CD4-positive, alpha-beta T cell (primary cell): ENCODE measurements at regions not wholly inside any gene's neighbourhood (a gene's known extent, or its start where the extent isn't known, plus 50 kb on each side); places are given as distances from the start of the nearest gene placed in this dataset.
"Not testable (repeated sequence)": the region's sequence is repeated elsewhere in the genome, so short reads cannot be mapped to it uniquely, and the experiment has no call there.

Source experiments
- ATAC-seq: fragments of 200-7000 bp; cut with Tn5 transposase; one replicate; pipeline ENCODE4 v1.10.0; 2022; ENCODE audit warnings: mild to moderate bottlenecking; ENCODE audit not compliant: poor library complexity
- CTCF ChIA-PET: fragments of 350-600 bp; sonication (Branson Sonifier 250); formaldehyde crosslinking; loops from one replicate; lab custom pipeline; 2021; ENCODE audit warnings: antibody characterized with exemption, inconsistent platforms; lab: Charles Lee
- POLR2A ChIA-PET: fragments of 350-600 bp; sonication (Branson Sonifier 250); formaldehyde crosslinking; loops from one replicate; lab custom pipeline; 2021; ENCODE audit warnings: antibody characterized with exemption, inconsistent platforms; lab: Charles Lee
- DNase-seq, 14 experiments: peaks; one replicate each; pipeline ENCODE4 v3.0.0-alpha.2; 2013 to 2020; ENCODE audit warnings: mixed read lengths in 2 of 14
- H3K27ac ChIP-seq, 2 donors: one replicate each; pipeline versions ENCODE4 v1.5.1 to v1.7.0; 2013; ENCODE audit warnings: low read length in 2 of 2, low read depth in 1 of 2, mild to moderate bottlenecking in 1 of 2
- H3K27me3 ChIP-seq, 2 experiments: 1 replicate in 1 of 2; 2 replicates in 1 of 2; pipeline versions ENCODE4 v1.6.1 to v1.7.0; 2013; ENCODE audit warnings: low read length in 2 of 2, control low read depth in 1 of 2, mild to moderate bottlenecking in 1 of 2, moderate library complexity in 1 of 2; ENCODE audit not compliant: insufficient read depth in 2 of 2, control insufficient read depth in 1 of 2
- H3K36me3 ChIP-seq: one replicate; pipeline ENCODE4 v1.6.1; 2013; ENCODE audit warnings: low read length, control low read depth; ENCODE audit not compliant: insufficient read depth
- H3K4me1 ChIP-seq: one replicate; pipeline ENCODE4 v1.6.1; 2013; ENCODE audit warnings: low read length, control low read depth; ENCODE audit not compliant: insufficient read depth
- H3K4me3 ChIP-seq: one replicate; pipeline ENCODE4 v1.5.1; 2013; ENCODE audit warnings: mild to moderate bottlenecking, low read length, moderate library complexity
- H3K9me3 ChIP-seq, 2 experiments: 1 replicate in 1 of 2; 2 replicates in 1 of 2; pipeline versions ENCODE4 v1.6.1 to v1.7.0; 2013; ENCODE audit warnings: low read length in 2 of 2, mild to moderate bottlenecking in 2 of 2, control low read depth in 1 of 2, moderate library complexity in 1 of 2; ENCODE audit not compliant: control insufficient read depth in 1 of 2, insufficient read depth in 1 of 2
- H3K27ac Mint-ChIP-seq: one replicate; pipeline ENCODE4 v1.8.0; 2020; ENCODE audit warnings: mixed read lengths
- H3K27me3 Mint-ChIP-seq: one replicate; pipeline ENCODE4 v1.8.0; 2021; ENCODE audit warnings: mixed read lengths
- H3K36me3 Mint-ChIP-seq: one replicate; pipeline ENCODE4 v1.8.0; 2021; ENCODE audit warnings: low read depth, mixed read lengths
- H3K4me1 Mint-ChIP-seq: one replicate; pipeline ENCODE4 v1.8.0; 2021; ENCODE audit warnings: low read depth, mixed read lengths
- H3K4me3 Mint-ChIP-seq: one replicate; pipeline ENCODE4 v1.8.0; 2020; ENCODE audit warnings: mild to moderate bottlenecking, mixed read lengths
- H3K9me3 Mint-ChIP-seq: one replicate; pipeline ENCODE4 v1.8.0; 2020; ENCODE audit warnings: mixed read lengths
- CTCF ChIP-seq: fragments of 200-600 bp; IDR thresholded peaks from one replicate; pipeline ENCODE4 v1.8.0; 2022; ENCODE audit warnings: antibody characterized with exemption, mild to moderate bottlenecking
- intact Hi-C, 2 experiments: fragments of 100-400 bp; cut with DNase I in 1 of 2; cut with micrococcal nuclease in 1 of 2; formaldehyde crosslinking; loops; one replicate each; pipeline versions ENCODE4 v1.15.1 to v1.9.0; 2023 to 2025; cut with DNase I, micrococcal nuclease

GRCh38 chr10:65265451-65265954, 1660.3 kb upstream of the LRRTM3 start:
- Histone ChIP-seq H3K27me3 (no peaks in the 10 kb centered on the region), H3K9me3 (peaks cover 0 to 13% of the 10 kb centered on the region in 2 experiments), H3K36me3 (no peaks in the 10 kb centered on the region), H3K4me3 (no peak overlapping the region), H3K4me1 (no peaks in the 10 kb centered on the region), H3K27ac (no peak overlapping the region)
- ChIA-PET CTCF (no interaction called here), POLR2A (no interaction called here)
- DNase-seq (no peak), ATAC-seq (no peak)
- no peak overlapping the region for H3K27ac Mint-ChIP-seq
- no peak for TF ChIP-seq CTCF
- H3K4me1 Mint-ChIP-seq: no peaks in the 10 kb centered on the region
- intact Hi-C loops: no loop called here
- no peaks in the 10 kb centered on the region for H3K36me3 Mint-ChIP-seq
- H3K27me3 Mint-ChIP-seq: no peaks in the 10 kb centered on the region
- no peak overlapping the region for H3K4me3 Mint-ChIP-seq
- H3K9me3 Mint-ChIP-seq: peaks cover 8% of the 10 kb centered on the region

- POLR2A ChIA-PET, ATAC-seq, H3K36me3 Mint-ChIP-seq, H3K27me3 Mint-ChIP-seq, H3K4me1 Mint-ChIP-seq, CTCF ChIA-PET, H3K9me3 Mint-ChIP-seq, H3K27ac Mint-ChIP-seq, H3K4me1 ChIP-seq, H3K27me3 ChIP-seq, DNase-seq, H3K4me3 ChIP-seq, H3K36me3 ChIP-seq, intact Hi-C loops, H3K4me3 Mint-ChIP-seq, H3K27ac ChIP-seq: not testable (repeated sequence)
- H3K9me3 ChIP-seq: peaks cover 0 to 12% of the 10 kb centered on the region in 2 experiments
Measured at GRCh38 chr10:65269551-65269950, 1656.3 kb upstream of the LRRTM3 start.

GRCh38 chr10:65270969-65271368, 1654.9 kb upstream of the LRRTM3 start:
- intact Hi-C loops: no loop called here
- Mint-ChIP-seq H3K4me3 (no peak overlapping the region), H3K27me3 (no peaks in the 10 kb centered on the region), H3K9me3 (no peaks in the 10 kb centered on the region), H3K27ac (no peak overlapping the region), H3K36me3 (no peaks in the 10 kb centered on the region), H3K4me1 (no peaks in the 10 kb centered on the region)
- Histone ChIP-seq H3K27ac (no peak overlapping the region), H3K9me3 (peaks cover 0 to 12% of the 10 kb centered on the region in 2 experiments), H3K4me1 (no peaks in the 10 kb centered on the region), H3K27me3 (no peaks in the 10 kb centered on the region), H3K4me3 (no peak overlapping the region), H3K36me3 (no peaks in the 10 kb centered on the region)
- DNase-seq (no peak), ATAC-seq (no peak)
- ChIA-PET CTCF (no interaction called here), POLR2A (no interaction called here)
- TF ChIP-seq CTCF: no peak

GRCh38 chr10:65273115-65273514, 1652.7 kb upstream of the LRRTM3 start:
- ChIA-PET POLR2A (no interaction called here), CTCF (no interaction called here)
- Histone ChIP-seq H3K4me1 (no peaks in the 10 kb centered on the region), H3K4me3 (no peak overlapping the region), H3K36me3 (no peaks in the 10 kb centered on the region), H3K9me3 (peaks cover 0 to 5% of the 10 kb centered on the region in 2 experiments), H3K27me3 (no peaks in the 10 kb centered on the region), H3K27ac (no peak overlapping the region)
- no peak overlapping the region for H3K4me3 Mint-ChIP-seq
- no peaks in the 10 kb centered on the region for H3K27me3 Mint-ChIP-seq
- DNase-seq (no peak), ATAC-seq (no peak)
- intact Hi-C loops: no loop called here
- H3K9me3 Mint-ChIP-seq: no peaks in the 10 kb centered on the region
- no peak for TF ChIP-seq CTCF
- no peaks in the 10 kb centered on the region for H3K36me3 Mint-ChIP-seq
- no peak overlapping the region for H3K27ac Mint-ChIP-seq
- H3K4me1 Mint-ChIP-seq: no peaks in the 10 kb centered on the region
